SK-N-MC (cell line): ENCODE measurements at regions not wholly inside any gene's neighbourhood (a gene's known extent, or its start where the extent isn't known, plus 50 kb on each side); places are given as distances from the start of the nearest gene placed in this dataset.

Experiments
- EZH2 ChIP-seq: fragments of 200-600 bp; sonication (generic); IDR thresholded peaks from one replicate; pipeline ENCODE4 v1.6.1; 2017; ENCODE audit warnings: antibody characterized with exemption
- POLR2AphosphoS5 ChIP-seq: IDR thresholded peaks from 2 replicates; pipeline ENCODE4 v1.6.1; 2012; ENCODE audit warnings: mild to moderate bottlenecking, low read depth, low read length, borderline replicate concordance

DNA sequence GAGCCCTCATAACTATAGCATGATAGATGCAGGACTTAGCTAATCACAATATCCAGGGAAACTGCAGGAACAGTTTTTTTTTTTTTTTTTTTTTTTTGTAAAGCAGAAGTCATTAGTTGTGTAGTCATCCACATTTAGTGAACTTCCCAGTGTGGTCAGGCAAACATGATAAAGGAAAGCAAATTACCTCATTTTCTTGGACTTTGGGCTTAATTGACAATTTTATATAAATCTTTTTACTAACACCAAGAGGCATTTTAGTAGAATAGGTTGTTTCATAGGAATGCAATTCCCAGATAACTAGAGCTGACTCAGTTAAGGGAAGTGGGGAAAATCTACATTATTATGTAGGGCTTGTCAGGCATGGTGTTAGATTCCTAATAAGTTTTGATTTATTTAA lies 142.7 kb upstream of the GCFC2 start:
- TF ChIP-seq POLR2AphosphoS5 = no peak
- TF ChIP-seq EZH2 = no peak
